Nephron progenitor cell (in vitro differentiated cells): ENCODE measurements at regions not wholly inside any gene's neighbourhood (a gene's known extent, or its start where the extent isn't known, plus 50 kb on each side); places are given as distances from the start of the nearest gene placed in this dataset.

Source experiments
- DNase-seq: peaks from one replicate; pipeline ENCODE4 v3.0.0; 2021
- H3K27ac Mint-ChIP-seq: 2 replicates; pipeline ENCODE4 v1.8.0; 2021; ENCODE audit warnings: mild to moderate bottlenecking, moderate library complexity, mixed read lengths
- H3K27me3 Mint-ChIP-seq: 2 replicates; pipeline ENCODE4 v1.8.0; 2021; ENCODE audit warnings: mild to moderate bottlenecking, low read depth, mixed read lengths; ENCODE audit not compliant: poor library complexity
- H3K36me3 Mint-ChIP-seq: 2 replicates; pipeline ENCODE4 v1.8.0; 2021; ENCODE audit warnings: low read depth, mixed read lengths
- H3K4me1 Mint-ChIP-seq: 2 replicates; pipeline ENCODE4 v1.8.0; 2021; ENCODE audit warnings: mixed read lengths
- H3K4me3 Mint-ChIP-seq: 2 replicates; pipeline ENCODE4 v1.8.0; 2021; ENCODE audit warnings: mild to moderate bottlenecking, moderate library complexity, mixed read lengths
- H3K9me3 Mint-ChIP-seq: 2 replicates; pipeline ENCODE4 v1.8.0; 2021; ENCODE audit warnings: mild to moderate bottlenecking, moderate library complexity, mixed read lengths
- TF ChIP-seq, protein P1 (sequence below): fragments of 200-600 bp; sonication (generic); IDR thresholded peaks from 2 replicates; pipeline ENCODE4 v1.5.0; 2021; ENCODE audit warnings: antibody characterized with exemption

DNA sequence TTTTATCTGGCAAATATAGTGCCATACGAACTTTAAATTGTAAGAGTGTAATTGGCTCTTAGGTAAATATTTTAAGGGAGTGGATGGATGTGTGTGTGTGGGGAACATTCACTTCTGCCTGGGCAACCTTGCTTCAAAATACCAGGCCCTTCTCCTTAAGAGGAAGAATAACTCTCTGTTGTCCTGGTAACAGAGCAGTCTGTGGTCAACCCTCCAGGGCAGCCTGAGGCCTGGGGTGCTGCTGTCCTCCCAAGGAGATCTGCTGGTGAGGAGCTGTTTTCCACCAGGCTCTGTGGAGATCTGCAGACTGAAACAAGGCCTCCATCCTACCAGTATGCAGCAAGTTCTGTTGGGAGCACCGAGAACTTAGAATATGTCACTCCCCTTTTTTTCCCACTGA is 325.2 kb downstream of the PSAT1 start:
- H3K9me3 Mint-ChIP-seq = no peaks in the 10 kb centered on the region
- H3K36me3 Mint-ChIP-seq = no peaks in the 10 kb centered on the region
- H3K27ac Mint-ChIP-seq = no peak overlapping the region

DNA sequence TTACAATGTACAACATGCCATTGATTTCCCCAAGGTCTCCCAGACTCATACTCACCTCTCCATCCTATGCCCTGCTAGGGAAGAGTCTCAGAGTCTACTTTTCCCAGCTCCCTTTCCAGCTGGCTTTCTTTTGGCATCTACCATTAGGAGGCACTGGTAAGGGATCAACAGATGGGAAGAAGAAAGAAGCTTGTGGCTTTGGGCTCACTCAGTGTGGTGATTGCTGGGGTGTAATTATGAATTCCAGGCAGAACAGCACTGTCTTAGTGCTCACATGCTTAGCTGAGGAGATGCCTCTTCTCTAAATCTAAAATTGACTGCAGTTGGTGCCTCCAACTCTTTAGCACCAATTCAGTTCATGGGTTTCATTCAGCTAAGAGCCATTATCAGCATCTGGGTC is 330.0 kb downstream of the PSAT1 start:
- Mint-ChIP-seq H3K36me3 (no peaks in the 10 kb centered on the region), H3K4me1 (peaks cover 21% of the 10 kb centered on the region)

More for the DNA sequence above, 325.2 kb downstream of the PSAT1 start:
- no peak for DNase-seq
- H3K27me3 Mint-ChIP-seq = peaks cover 12% of the 10 kb centered on the region
- peaks cover 14% of the 10 kb centered on the region for H3K4me1 Mint-ChIP-seq
- H3K4me3 Mint-ChIP-seq = no peak overlapping the region
- TF ChIP-seq, protein P1, sequence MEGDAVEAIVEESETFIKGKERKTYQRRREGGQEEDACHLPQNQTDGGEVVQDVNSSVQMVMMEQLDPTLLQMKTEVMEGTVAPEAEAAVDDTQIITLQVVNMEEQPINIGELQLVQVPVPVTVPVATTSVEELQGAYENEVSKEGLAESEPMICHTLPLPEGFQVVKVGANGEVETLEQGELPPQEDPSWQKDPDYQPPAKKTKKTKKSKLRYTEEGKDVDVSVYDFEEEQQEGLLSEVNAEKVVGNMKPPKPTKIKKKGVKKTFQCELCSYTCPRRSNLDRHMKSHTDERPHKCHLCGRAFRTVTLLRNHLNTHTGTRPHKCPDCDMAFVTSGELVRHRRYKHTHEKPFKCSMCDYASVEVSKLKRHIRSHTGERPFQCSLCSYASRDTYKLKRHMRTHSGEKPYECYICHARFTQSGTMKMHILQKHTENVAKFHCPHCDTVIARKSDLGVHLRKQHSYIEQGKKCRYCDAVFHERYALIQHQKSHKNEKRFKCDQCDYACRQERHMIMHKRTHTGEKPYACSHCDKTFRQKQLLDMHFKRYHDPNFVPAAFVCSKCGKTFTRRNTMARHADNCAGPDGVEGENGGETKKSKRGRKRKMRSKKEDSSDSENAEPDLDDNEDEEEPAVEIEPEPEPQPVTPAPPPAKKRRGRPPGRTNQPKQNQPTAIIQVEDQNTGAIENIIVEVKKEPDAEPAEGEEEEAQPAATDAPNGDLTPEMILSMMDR = no peak

DNA sequence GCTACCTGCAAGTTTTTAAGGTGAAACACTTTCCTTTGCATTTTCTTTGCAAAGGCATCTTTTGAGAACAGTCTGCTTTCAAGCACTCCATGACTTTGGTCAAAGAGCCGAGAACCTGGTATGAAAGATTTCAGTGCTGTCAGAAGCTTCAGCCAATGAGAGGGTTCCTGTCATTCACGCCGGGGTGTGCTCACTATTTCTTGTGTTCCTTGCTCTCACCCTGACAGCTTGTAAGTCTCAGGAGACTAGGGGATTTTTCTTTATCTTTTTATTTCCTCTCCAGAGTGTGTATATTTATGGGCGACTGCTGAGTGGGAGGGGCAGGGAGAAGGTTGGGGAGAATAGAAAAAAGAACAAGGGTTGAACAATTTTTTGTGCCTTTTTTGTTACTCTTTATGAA is 334.0 kb downstream of the PSAT1 start:
- Mint-ChIP-seq H3K36me3 (no peaks in the 10 kb centered on the region), H3K4me3 (no peak overlapping the region), H3K27ac (no peak overlapping the region), H3K27me3 (no peaks in the 10 kb centered on the region), H3K4me1 (peaks cover 27% of the 10 kb centered on the region), H3K9me3 (no peaks in the 10 kb centered on the region)
- DNase-seq = no peak
- TF ChIP-seq, protein P1 = no peak

More for the DNA sequence above, 330.0 kb downstream of the PSAT1 start:
- peaks cover 4% of the 10 kb centered on the region for H3K27me3 Mint-ChIP-seq
- TF ChIP-seq, protein P1 = no peak
- H3K9me3 Mint-ChIP-seq = no peaks in the 10 kb centered on the region
- no peak overlapping the region for H3K4me3 Mint-ChIP-seq
- DNase-seq = no peak
- no peak overlapping the region for H3K27ac Mint-ChIP-seq

DNA sequence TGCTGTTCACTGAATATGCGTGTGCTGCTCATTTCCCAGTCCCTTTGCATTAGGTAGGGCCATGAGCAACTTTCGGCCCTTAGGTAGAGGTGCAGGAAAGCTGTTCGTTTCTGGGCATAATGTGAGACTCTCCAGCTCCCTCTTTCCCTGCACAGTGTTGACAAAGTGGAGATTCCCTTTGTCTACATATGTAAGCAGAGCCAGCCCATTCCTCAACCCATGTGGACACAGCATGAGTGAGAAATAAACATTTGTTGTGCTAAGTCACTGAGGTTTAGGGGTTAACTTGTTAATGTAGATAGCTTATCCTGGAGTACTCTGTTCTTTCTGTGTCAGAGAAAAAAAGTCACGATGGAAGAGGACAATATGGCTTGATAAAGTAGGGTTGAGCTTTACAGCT is 343.8 kb downstream of the PSAT1 start:
- H3K4me3 Mint-ChIP-seq = no peak overlapping the region
- peaks cover 10% of the 10 kb centered on the region for H3K9me3 Mint-ChIP-seq
- TF ChIP-seq, protein P1 = no peak
- peaks cover 4% of the 10 kb centered on the region for H3K27me3 Mint-ChIP-seq
- H3K36me3 Mint-ChIP-seq = no peaks in the 10 kb centered on the region
- DNase-seq = no peak
- H3K4me1 Mint-ChIP-seq = no peaks in the 10 kb centered on the region
- no peak overlapping the region for H3K27ac Mint-ChIP-seq

DNA sequence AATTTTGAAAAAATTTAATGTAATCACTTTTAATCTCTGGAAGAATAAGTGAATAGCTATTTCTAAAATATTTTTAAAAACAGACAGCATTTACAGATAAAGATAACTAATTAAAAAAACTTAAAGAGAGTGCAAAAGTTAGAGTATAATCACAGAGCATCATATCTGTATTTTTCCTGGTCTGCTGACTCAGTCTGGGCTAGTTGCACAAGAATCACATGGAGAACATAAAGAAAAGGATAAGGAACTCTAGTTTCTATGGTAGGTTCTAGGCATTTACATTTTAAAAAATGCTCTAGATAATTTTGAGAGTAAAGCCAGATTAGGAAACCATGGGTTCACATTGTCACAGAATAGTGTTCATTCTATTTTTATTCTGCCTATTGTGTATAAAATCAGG is 347.4 kb downstream of the PSAT1 start:
- Mint-ChIP-seq H3K36me3 (no peaks in the 10 kb centered on the region), H3K4me3 (no peak overlapping the region), H3K9me3 (peaks cover 34% of the 10 kb centered on the region), H3K4me1 (no peaks in the 10 kb centered on the region), H3K27ac (no peak overlapping the region), H3K27me3 (peaks cover 4% of the 10 kb centered on the region)
- TF ChIP-seq, protein P1 = no peak
- no peak for DNase-seq

DNA sequence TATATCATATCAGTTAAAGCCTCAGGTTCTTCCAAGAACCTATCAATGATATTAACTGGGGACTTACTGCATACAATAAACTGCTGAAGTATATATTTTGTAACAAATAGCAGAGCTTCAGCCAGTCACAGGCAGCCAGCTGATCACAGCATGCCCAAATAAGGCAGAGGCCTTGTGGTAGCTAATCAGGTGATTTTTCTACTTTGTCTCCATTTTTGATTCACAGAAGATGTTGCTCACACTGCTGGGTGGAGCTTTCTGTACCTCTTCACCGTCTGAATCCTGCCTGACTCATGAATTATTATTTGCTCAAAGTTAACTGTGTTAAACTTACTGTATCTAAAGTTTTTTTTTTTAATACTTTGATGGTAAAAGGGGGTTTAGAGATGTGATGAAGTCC is 357.4 kb downstream of the PSAT1 start:
- TF ChIP-seq, protein P1 = no peak
- peaks cover 9% of the 10 kb centered on the region for H3K9me3 Mint-ChIP-seq
- H3K4me3 Mint-ChIP-seq = no peak overlapping the region
- no peaks in the 10 kb centered on the region for H3K27me3 Mint-ChIP-seq
- H3K4me1 Mint-ChIP-seq = no peaks in the 10 kb centered on the region
- H3K27ac Mint-ChIP-seq = no peak overlapping the region
- DNase-seq = no peak
- no peaks in the 10 kb centered on the region for H3K36me3 Mint-ChIP-seq
